ENCODE measurements at regions not wholly inside any gene's neighbourhood (a gene's known extent, or its start where the extent isn't known, plus 50 kb on each side); places are given as distances from the start of the nearest gene placed in this dataset.
"Not testable (repeated sequence)": the region's sequence is repeated elsewhere in the genome, so short reads cannot be mapped to it uniquely, and the experiment has no call there.

- DNase-seq: not testable (repeated sequence)
These were observed 71.9 kb upstream of the PRR23C start for GRCh38 chr3:139116631-139117030.

GRCh38 chr3:139117136-139117675 is 72.5 kb upstream of the PRR23C start:
- no peak for DNase-seq

DNA sequence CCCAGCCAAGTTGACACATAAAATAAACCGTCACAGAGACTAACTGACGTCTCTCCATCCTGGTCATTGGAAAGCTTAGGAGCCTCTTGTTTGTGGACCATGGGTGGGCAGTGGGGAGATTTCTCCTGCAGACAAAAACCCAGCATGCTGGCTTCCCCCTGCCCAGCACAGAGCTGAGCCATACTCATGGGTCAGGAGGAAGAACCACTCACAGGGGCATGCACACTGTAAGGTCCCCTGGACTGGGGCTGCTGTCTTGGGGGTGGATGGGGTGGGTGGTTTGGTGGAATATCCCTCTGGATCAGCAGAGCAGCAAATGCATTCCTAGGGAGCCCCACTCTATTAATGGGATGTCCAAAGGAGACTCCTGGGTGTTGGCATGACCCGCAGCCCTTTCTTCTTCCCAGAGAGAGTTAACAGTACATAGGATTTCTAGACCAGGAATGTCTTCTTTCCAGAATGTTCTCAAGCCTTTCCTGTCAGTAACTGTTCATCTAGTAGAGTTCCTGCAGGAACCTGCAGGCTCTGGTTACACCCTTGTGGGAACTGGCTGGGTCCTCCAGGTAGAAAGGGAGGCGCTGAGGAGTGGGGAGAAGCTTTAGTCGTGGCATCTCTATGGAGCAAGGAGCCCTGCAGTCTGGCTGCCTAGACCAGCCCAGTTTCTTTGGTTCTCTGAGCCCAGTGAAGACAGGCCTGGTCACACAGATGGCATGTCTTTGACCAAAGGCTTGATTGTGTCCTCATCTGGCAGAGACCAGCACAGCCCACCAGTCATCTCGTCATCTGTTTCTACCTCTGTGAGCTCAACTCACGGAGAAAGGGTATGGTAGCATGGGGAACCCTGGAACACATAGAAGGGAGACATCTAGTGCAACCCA is 73.4 kb upstream of the PRR23C start:
- DNase-seq: no peak

- no peak for DNase-seq
These were observed 74.1 kb upstream of the PRR23C start for GRCh38 chr3:139118835-139119234.

DNA sequence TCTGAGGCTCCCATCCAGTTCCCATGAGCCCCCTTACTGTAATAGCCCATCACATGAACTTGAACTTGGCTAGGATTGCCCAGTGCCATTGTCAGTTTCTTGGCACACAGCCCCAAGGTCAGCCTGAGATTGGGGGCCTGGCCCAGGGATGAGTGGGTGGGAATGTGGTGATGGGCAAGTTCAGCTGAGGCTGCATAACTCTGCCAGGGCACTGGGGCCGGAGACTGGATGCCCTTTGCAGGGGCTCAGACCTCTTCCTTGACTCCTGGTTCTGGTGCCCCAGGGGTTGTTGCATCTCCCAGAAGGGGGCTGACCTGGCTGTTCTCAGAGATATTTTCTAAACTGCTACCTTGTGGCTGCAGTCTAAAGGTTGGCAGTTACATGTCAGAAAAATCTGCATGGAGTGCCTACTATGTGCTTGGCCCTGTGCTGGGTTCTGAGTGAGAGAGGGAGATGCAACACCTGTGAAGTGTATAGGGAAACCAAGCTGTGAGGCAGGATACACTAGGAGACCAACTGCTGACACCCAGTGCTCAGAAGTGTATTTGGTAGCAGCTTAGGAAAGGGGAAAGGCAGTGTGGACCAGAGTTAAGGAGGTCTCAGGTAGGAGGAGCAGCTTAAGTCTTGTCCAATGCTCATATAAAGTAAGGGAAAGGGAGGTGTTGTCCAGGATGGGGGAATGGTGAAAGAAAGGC is 74.8 kb upstream of the PRR23C start:
- no peak for DNase-seq

GRCh38 chr3:139120086-139121056 is 75.7 kb upstream of the PRR23C start:
- DNase-seq: no peak

GRCh38 chr3:139121513-139122220 is 77.0 kb upstream of the PRR23C start:
- DNase-seq: no peak

DNA sequence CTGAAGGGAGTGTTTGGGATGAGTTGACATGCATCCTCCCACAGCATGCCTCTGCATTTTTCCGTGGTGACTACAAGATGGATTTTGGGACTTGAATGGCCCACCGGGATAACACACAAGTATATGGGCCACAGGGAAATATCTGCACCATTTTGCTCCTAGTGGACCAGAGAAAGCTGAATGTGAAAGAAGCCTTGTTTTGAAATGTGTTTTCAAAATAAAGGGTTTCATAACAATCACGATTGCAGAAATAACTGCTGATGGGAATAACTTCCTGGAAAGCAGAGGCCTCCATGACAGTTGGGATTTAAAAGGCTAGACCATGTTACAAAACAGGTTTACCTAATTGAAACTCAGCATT is 77.5 kb upstream of the PRR23C start:
- DNase-seq: no peak

DNA sequence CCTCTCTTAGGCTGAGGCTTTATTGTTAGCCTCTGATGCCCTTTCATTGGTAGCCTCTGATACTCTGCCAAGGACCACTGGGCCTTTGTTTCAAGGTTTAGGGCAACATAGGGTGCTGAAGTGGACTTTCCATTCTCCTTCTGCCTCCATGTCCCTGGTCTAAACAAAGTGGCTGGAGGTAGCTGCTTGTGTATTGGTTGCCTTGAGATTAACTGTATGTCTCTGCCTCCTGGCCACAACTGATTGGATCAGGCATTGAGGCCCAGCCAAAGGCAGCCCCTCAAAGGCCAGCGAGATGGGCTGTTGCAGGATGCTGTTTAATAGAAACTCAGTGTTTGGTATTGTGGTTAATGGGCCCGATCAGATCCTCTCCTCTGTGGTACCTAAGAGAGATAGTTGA is 77.9 kb upstream of the PRR23C start:
- no peak for DNase-seq

GRCh38 chr3:139123377-139124095 is 78.8 kb upstream of the PRR23C start:
- DNase-seq: no peak

DNA sequence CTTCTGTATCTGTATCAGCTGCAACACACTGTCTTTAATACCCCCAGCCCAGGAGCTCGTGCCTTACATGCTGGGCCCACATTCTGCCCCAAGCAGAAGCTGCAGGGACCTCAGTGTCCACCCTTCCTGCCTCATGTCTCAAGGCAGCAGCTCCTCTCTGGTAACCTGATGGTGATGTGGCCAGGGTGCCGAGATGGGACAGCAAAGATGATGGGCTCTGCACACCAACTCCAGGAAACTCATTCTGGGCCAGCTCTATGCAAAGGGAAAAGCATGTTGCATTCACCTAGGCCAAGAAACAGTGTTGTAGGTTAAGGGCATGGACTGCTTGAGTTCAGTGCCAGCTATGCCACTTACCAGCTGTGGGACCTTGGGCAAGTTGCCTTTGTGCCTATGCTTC is 79.5 kb upstream of the PRR23C start:
- no peak for DNase-seq

DNA sequence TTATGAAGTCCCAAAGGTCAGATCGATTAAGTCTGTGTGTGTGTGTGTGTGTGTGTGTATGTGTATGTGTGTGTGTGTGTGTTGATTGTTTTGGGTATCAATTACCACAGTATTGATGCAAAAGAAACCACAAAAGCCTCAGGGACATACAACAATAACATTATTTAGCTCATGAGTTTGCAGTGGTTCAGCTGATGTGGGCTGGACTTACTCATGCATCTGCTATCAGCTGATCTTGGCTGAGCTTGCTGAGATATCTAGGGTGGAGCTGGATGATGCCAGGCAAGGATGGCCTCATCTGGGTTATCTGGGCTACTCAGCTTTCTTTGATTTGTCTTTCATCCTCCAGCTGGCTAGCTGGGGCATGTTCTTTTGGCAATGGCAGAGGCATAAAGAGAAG is 82.4 kb upstream of the PRR23C start:
- no peak for DNase-seq

DNA sequence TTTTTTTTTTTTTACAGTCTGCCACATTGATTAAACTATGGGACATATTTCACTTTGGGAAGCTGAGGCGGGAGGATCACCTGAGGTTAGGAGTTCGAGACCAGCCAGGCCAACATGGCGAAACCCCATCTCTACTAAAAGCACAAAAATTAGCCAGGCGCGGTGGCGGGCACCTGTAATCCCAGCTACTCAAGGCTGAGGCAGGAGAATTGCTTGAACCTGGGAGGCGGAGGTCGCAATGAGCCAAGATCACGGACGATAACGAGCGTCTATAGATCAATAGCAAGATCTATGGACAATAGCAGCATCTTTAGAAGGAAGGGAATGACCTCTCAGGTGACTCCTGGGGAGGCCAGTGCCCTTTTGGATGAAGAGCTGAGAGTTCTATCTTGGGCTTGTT is 82.9 kb upstream of the PRR23C start:
- not testable (repeated sequence) for DNase-seq

DNA sequence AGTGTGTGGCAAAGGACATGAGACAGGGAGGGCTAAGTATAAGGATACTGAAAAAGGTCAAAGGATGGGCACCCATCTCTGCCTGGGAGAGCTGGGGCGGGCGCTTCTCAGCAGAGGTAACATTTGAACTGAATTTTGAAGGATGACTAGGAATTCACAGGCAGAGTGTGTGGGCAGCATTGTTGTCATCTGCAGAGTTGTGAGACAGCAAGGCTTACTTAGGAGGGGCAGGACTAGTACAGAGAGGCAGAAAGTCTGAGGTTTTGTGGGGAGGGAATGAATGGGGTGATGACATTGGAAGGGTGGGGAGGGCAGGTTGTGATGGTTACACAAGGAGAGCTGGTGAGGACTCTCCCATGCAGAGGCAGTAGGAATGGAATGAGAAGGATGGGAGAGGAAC is 84.1 kb upstream of the PRR23C start:
- no peak for DNase-seq

DNA sequence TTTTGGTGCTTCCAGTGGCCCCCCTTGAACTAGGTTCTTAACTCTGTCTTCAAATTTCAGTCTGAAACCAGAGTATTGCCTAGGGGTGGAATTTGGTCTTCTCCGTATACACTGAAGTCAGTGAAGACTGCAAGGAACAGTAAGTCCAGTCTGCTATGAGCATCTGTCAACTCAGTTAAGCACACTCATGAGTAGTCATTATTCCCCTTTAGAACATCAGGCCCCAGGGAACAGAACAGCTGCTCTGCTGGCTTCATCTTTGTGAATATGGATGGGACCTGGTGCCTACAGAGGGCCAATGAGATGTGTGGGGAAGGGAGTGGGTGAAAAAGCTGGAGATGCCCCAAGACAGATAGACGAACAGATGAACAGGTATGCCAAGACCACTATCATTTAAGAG is 85.2 kb upstream of the PRR23C start:
- no peak for DNase-seq

DNA sequence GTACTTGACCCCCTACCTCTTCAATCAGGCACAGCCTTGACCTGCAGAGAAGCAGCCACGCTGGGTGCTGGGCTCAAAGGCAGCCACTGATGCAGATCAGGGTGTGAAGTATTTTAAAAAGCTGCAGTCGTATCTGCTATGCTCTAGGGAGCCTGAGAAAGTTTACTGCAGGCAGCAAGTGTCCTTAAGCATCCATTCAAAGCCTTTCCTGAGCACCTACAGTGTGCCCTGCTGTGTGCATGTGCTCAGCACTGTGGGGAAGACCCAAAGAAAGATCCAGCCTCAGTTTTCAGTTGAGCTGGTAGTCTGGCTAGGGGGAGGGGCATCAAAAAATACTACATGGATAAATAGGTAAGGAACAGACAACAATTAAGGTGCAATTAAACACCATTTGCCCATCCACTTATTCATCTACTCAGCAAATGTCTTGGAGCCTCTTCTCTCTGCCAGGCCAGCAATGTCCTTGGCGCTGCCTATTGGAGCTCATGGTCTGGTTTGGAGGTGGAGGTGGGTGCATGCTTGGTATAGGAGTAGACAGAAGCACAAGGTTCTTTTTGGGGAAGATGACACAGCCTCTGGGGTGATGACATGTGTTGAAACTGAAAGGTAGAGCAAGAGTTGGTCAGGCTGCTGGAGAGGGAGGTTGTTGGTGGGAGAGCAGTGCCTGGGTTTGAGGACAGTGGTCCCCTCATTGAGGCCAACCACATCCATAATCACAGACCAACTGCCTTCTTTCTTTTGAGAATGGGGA is 85.9 kb upstream of the PRR23C start:
- no peak for DNase-seq

GRCh38 chr3:139131951-139132350 is 87.3 kb upstream of the PRR23C start:
- DNase-seq: no peak

- DNase-seq: no peak
These were observed 88.3 kb upstream of the PRR23C start for GRCh38 chr3:139132976-139133375.

GRCh38 chr3:139134678-139135372 is 90.1 kb upstream of the PRR23C start:
- DNase-seq: no peak

DNA sequence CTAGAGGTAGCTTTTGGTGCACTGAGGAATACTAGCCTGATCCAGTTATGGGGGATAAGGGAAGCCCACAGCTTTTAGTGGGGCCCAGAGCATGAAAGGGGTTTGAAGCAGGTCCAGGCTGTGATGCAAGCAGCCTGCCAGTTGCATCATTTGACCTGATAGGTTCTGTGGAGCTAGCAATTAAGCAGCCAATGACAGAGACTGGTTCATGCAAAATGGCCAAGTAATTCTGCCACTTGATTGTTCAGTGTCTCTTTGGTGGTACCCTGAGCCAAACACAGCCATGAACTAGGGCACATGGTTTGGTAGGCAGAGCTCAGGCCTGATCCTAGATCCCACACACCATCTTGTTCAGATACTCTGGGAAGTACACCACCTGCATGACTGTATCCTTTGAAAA is 91.0 kb upstream of the PRR23C start:
- DNase-seq: no peak

All from SHP77 (cell line).